ENCODE measurements at regions not wholly inside any gene's neighbourhood (a gene's known extent, or its start where the extent isn't known, plus 50 kb on each side); places are given as distances from the start of the nearest gene placed in this dataset.

DNA sequence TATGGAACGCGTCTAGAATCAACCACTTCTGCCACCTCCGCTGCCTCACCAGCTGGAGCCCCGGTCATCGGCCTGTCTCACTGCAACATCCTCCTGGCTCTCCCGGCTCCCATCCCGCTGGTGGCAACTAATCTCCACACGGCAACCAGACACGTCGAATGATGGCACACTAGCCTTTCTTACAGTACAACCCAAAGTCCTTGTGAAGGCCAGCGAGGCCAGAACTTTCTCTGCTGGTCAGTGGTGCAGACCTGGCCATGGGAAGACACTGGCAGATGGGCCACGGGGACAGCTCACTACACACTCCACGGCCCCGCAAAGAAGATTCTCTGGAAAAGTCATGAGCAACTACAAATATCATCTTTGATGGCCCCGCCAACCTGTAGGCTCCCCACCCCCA is 117.6 kb downstream of the RMI2 start:
- H3K9me3 ChIP-seq (ENCODE audit: insufficient read depth, low read depth, low read length), result no peaks in the 10 kb centered on the region
- H3K79me2 ChIP-seq (ENCODE audit: insufficient read depth, low read length), result no peaks in the 10 kb centered on the region
- H3K9me3 Mint-ChIP-seq (ENCODE audit: unreplicated experiment), result no peaks in the 10 kb centered on the region
- H3K4me2 ChIP-seq (ENCODE audit: low read length), result no peak overlapping the region
- H3K36me3 Mint-ChIP-seq (ENCODE audit: low read depth, unreplicated experiment), result no peaks in the 10 kb centered on the region
- FAIRE-seq (no peak), DNase-seq (ENCODE audit: low read depth) (no peak)
- peaks cover 33% of the 10 kb centered on the region for H3K27me3 Mint-ChIP-seq (ENCODE audit: low read depth, unreplicated experiment)
- H3K4me3 Mint-ChIP-seq (ENCODE audit: unreplicated experiment), result no peak overlapping the region
- no peaks in the 10 kb centered on the region for H3K27me3 ChIP-seq (ENCODE audit: insufficient read depth, low read length)
- H4K20me1 ChIP-seq (ENCODE audit: insufficient read depth, low read length), result no peaks in the 10 kb centered on the region
- no peak overlapping the region for H3K27ac Mint-ChIP-seq (ENCODE audit: unreplicated experiment)
- TF ChIP-seq CTCF (IDR thresholded peaks at IDR 0.05; ENCODE audit: insufficient read depth, low read depth, low read length) (no peak), EZH2 (IDR thresholded peaks at IDR 0.05; ENCODE audit: insufficient read depth, low read length) (no peak)
- H3K9ac ChIP-seq (ENCODE audit: low read length), result no peak overlapping the region
- no peak overlapping the region for H2AFZ ChIP-seq (ENCODE audit: low read depth, low read length)
- H3K4me1 Mint-ChIP-seq (ENCODE audit: low read depth, unreplicated experiment), result no peaks in the 10 kb centered on the region
- H3K27ac ChIP-seq (ENCODE audit: low read depth, low read length), result no peak overlapping the region
- H3K36me3 ChIP-seq (ENCODE audit: insufficient read depth, low read length), result no peaks in the 10 kb centered on the region
- no peak overlapping the region for H3K4me3 ChIP-seq (ENCODE audit: insufficient read depth, low read depth, low read length)
- no peaks in the 10 kb centered on the region for H3K4me1 ChIP-seq (ENCODE audit: insufficient read depth, low read length)

- Mint-ChIP-seq H3K9me3 (ENCODE audit: unreplicated experiment) (no peaks in the 10 kb centered on the region), H3K27ac (ENCODE audit: unreplicated experiment) (no peak overlapping the region), H3K27me3 (ENCODE audit: low read depth, unreplicated experiment) (peaks cover 40% of the 10 kb centered on the region), H3K36me3 (ENCODE audit: low read depth, unreplicated experiment) (no peaks in the 10 kb centered on the region), H3K4me3 (ENCODE audit: unreplicated experiment) (no peak overlapping the region), H3K4me1 (ENCODE audit: low read depth, unreplicated experiment) (no peaks in the 10 kb centered on the region)
- Histone ChIP-seq H3K27me3 (ENCODE audit: insufficient read depth, low read length) (peaks cover 4% of the 10 kb centered on the region), H3K36me3 (ENCODE audit: insufficient read depth, low read length) (no peaks in the 10 kb centered on the region), H3K4me1 (ENCODE audit: insufficient read depth, low read length) (no peaks in the 10 kb centered on the region), H4K20me1 (ENCODE audit: insufficient read depth, low read length) (no peaks in the 10 kb centered on the region), H3K9ac (ENCODE audit: low read length) (no peak overlapping the region), H3K4me3 (ENCODE audit: insufficient read depth, low read depth, low read length) (no peak overlapping the region), H2AFZ (ENCODE audit: low read depth, low read length) (no peak overlapping the region), H3K79me2 (ENCODE audit: insufficient read depth, low read length) (no peaks in the 10 kb centered on the region), H3K4me2 (ENCODE audit: low read length) (no peak overlapping the region), H3K9me3 (ENCODE audit: insufficient read depth, low read depth, low read length) (no peaks in the 10 kb centered on the region), H3K27ac (ENCODE audit: low read depth, low read length) (no peak overlapping the region)
- FAIRE-seq (no peak), DNase-seq (ENCODE audit: low read depth) (no peak)
- TF ChIP-seq EZH2 (IDR thresholded peaks at IDR 0.05; ENCODE audit: insufficient read depth, low read length), result no peak
- no peak for TF ChIP-seq CTCF (IDR thresholded peaks at IDR 0.05; ENCODE audit: insufficient read depth, low read depth, low read length)
Measured at GRCh38 chr16:11464241-11464640, 119.0 kb downstream of the RMI2 start.

DNA sequence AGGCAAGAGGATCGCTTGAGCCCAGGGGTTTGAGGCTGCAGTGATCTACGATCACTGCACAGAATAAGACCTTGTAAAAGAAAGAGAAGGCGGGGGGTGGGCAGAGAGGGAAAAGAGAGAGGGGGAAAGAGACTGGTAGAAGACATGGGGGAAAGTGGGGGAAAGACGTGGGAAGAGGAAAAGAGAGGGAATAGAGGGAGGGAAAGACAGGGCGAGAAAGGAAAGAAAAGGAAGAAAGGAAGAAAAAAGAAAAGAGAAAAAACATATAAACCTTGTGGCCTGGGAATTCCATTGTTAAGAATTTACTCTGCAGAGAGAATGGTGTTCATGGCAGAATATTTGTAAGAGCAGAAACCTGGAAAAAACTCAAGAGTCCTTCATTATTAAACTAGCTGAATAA is 120.4 kb downstream of the RMI2 start:
- H3K36me3 ChIP-seq (ENCODE audit: insufficient read depth, low read length), result no peaks in the 10 kb centered on the region
- H3K27ac ChIP-seq (ENCODE audit: low read depth, low read length), result no peak overlapping the region
- H3K9me3 ChIP-seq (ENCODE audit: insufficient read depth, low read depth, low read length), result no peaks in the 10 kb centered on the region
- no peak overlapping the region for H3K4me3 Mint-ChIP-seq (ENCODE audit: unreplicated experiment)
- TF ChIP-seq EZH2 (IDR thresholded peaks at IDR 0.05; ENCODE audit: insufficient read depth, low read length) (no peak), CTCF (IDR thresholded peaks at IDR 0.05; ENCODE audit: insufficient read depth, low read depth, low read length) (no peak)
- H3K4me1 Mint-ChIP-seq (ENCODE audit: low read depth, unreplicated experiment), result no peaks in the 10 kb centered on the region
- peaks cover 4% of the 10 kb centered on the region for H3K27me3 ChIP-seq (ENCODE audit: insufficient read depth, low read length)
- peaks cover 52% of the 10 kb centered on the region for H3K27me3 Mint-ChIP-seq (ENCODE audit: low read depth, unreplicated experiment)
- H3K27ac Mint-ChIP-seq (ENCODE audit: unreplicated experiment), result no peak overlapping the region
- no peak for FAIRE-seq
- no peak overlapping the region for H3K4me2 ChIP-seq (ENCODE audit: low read length)
- H4K20me1 ChIP-seq (ENCODE audit: insufficient read depth, low read length), result no peaks in the 10 kb centered on the region
- no peaks in the 10 kb centered on the region for H3K4me1 ChIP-seq (ENCODE audit: insufficient read depth, low read length)
- no peak for DNase-seq (ENCODE audit: low read depth)
- no peak overlapping the region for H3K9ac ChIP-seq (ENCODE audit: low read length)
- H3K9me3 Mint-ChIP-seq (ENCODE audit: unreplicated experiment), result no peaks in the 10 kb centered on the region
- H3K79me2 ChIP-seq (ENCODE audit: insufficient read depth, low read length), result no peaks in the 10 kb centered on the region
- H3K36me3 Mint-ChIP-seq (ENCODE audit: low read depth, unreplicated experiment), result no peaks in the 10 kb centered on the region
- no peak overlapping the region for H2AFZ ChIP-seq (ENCODE audit: low read depth, low read length)
- H3K4me3 ChIP-seq (ENCODE audit: insufficient read depth, low read depth, low read length), result no peak overlapping the region

Measured in astrocyte (in vitro differentiated cells and primary cell).